Tibial artery (tissue), 4 donors: ENCODE measurements at regions not wholly inside any gene's neighbourhood (a gene's known extent, or its start where the extent isn't known, plus 50 kb on each side); places are given as distances from the start of the nearest gene placed in this dataset.

ENCODE experiments used
- DNase-seq, 2 donors: peaks; one replicate each; pipeline ENCODE4 v3.0.0-alpha.2; 2019
- H3K27ac ChIP-seq, 2 donors: fragments of 200-600 bp; sonication (generic) in 1 of 2; 1 replicate in 1 of 2; 2 replicates in 1 of 2; pipeline ENCODE4 v1.5.1; 2018 to 2019; ENCODE audit warnings: mild to moderate bottlenecking in 1 of 2
- H3K27me3 ChIP-seq, 2 donors: fragments of 200-600 bp; sonication (generic) in 1 of 2; one replicate each; pipeline versions ENCODE4 v1.5.1 to v1.6.0; 2016 to 2019
- H3K36me3 ChIP-seq, 3 donors: fragments of 200-600 bp; sonication (generic) in 2 of 3; one replicate each; pipeline ENCODE4 v1.5.1; 2016 to 2019; ENCODE audit warnings: mild to moderate bottlenecking in 2 of 3
- H3K4me1 ChIP-seq, 4 donors: fragments of 200-600 bp; sonication (generic) in 2 of 4; 1 replicate in 3 of 4; 2 replicates in 1 of 4; pipeline ENCODE4 v1.5.1; 2016 to 2019
- H3K4me3 ChIP-seq, 2 donors: fragments of 200-600 bp; sonication (generic) in 1 of 2; 1 replicate in 1 of 2; 2 replicates in 1 of 2; pipeline ENCODE4 v1.5.1; 2018 to 2019; ENCODE audit warnings: mild to moderate bottlenecking in 2 of 2
- H3K9me3 ChIP-seq, 3 donors: fragments of 200-600 bp; sonication (generic) in 1 of 3; one replicate each; pipeline ENCODE4 v1.5.1; 2016 to 2019
- CTCF ChIP-seq, 2 experiments: fragments of 200-600 bp in 1 of 2; fragments of 450-650 bp in 1 of 2; IDR thresholded peaks; one replicate each; pipeline ENCODE4 v1.5.1; 2017 to 2019; ENCODE audit warnings: antibody characterized with exemption in 2 of 2, mild to moderate bottlenecking in 1 of 2, moderate library complexity in 1 of 2
- intact Hi-C: fragments of 100-400 bp; cut with DNase I; formaldehyde crosslinking; loops from one replicate; pipeline ENCODE4 v1.15.0; 2023; ENCODE audit warnings: low total_unique reads

DNA sequence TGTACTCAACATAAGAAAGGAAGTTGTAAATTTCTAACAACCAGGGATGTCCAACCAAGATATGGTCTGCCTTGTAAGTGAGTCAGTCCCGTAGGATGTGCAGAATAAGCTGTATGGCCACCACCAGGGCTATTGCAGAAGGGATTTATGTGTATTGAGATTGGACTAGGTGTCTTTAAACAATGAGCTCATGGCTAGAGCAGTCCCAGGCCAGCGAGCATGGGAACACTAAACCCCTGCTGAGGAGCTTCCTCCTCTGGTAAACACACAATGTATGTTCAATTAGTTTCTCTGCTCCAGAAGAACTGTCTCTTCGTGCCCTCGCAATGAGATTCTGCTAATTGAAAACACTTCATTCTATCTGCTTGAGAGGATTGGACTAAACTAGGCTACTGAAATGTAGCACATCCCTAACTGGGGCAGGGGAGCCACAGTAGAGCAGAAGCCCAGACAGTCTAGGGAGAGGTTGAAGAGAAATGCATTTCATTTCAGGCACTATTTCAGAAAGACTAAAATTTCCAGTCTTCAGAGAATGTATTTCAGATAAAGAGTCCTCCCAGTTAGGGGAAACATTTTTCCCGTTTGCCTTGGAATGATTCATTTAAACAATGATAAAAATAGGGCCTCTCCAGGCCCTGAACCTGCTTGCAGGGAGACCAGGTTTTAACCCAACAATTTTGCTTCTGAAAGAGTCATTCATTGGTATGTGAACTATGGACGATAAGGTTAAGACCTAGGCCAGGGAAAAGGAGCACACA is 154.7 kb downstream of the FAM114A2 start:
- Histone ChIP-seq H3K36me3 (no peaks in the 10 kb centered on the region), H3K27me3 (no peaks in the 10 kb centered on the region), H3K9me3 (no peaks in the 10 kb centered on the region), H3K27ac (no peak overlapping the region), H3K4me3 (no peak overlapping the region), H3K4me1 (peaks cover 0 to 11% (median 0%) of the 10 kb centered on the region in 4 donors)
- no peak for DNase-seq
- TF ChIP-seq CTCF (IDR thresholded peaks at IDR 0.05), result no peak
- intact Hi-C loops, result no loop called here

DNA sequence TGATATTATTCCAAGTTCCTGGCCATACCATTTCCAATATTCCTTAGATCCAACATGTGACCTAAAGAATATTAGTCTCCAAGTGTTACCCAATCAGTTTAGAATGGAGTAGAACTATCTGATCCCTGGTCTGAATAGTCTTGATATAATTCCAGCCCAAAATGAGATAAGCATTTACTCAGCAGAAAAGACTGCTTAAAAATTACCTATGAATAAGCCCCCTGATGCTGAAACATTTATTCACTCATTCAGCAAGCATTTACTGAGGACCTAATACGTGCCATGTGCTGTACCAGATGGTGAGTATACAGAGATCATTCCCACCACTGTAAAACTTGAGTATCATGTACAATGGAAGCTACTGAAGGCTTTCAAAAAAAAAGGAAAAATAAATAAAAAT is 157.0 kb downstream of the FAM114A2 start:
- Histone ChIP-seq H3K36me3 (no peaks in the 10 kb centered on the region), H3K4me1 (peaks cover 0 to 11% (median 0%) of the 10 kb centered on the region in 4 donors), H3K27me3 (no peaks in the 10 kb centered on the region), H3K27ac (no peak overlapping the region), H3K9me3 (no peaks in the 10 kb centered on the region), H3K4me3 (no peak overlapping the region)
- no peak for DNase-seq
- intact Hi-C loops, result no loop called here
- no peak for TF ChIP-seq CTCF (IDR thresholded peaks at IDR 0.05)

DNA sequence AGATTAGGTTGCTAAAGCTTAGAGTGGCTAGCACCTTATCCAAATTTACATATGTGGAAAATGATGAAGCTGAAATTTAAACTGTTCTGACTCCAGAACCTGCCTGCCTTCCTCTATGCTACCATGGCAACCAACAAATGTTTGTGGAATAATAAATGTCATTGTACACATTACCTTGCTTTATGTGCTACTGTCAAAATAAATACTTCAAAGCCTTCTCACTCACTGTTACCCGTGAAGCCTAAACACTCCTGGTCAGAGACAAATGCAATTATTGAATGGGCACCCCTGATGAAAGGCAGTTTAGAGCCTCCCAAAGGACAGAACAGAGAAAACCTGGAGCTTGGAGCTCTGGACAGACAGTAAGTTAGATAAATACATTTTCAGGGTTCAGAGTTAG is 158.6 kb downstream of the FAM114A2 start:
- no peak overlapping the region for H3K4me3 ChIP-seq
- intact Hi-C loops, result no loop called here
- H3K27me3 ChIP-seq, result no peaks in the 10 kb centered on the region
- no peak for DNase-seq
- H3K9me3 ChIP-seq, result peaks cover 0 to under 1% (median 0%) of the 10 kb centered on the region in 3 donors
- H3K36me3 ChIP-seq, result no peaks in the 10 kb centered on the region
- H3K4me1 ChIP-seq, result peaks cover 0 to 11% (median 0%) of the 10 kb centered on the region in 4 donors
- TF ChIP-seq CTCF (IDR thresholded peaks at IDR 0.05), result no peak
- H3K27ac ChIP-seq, result no peak overlapping the region

DNA sequence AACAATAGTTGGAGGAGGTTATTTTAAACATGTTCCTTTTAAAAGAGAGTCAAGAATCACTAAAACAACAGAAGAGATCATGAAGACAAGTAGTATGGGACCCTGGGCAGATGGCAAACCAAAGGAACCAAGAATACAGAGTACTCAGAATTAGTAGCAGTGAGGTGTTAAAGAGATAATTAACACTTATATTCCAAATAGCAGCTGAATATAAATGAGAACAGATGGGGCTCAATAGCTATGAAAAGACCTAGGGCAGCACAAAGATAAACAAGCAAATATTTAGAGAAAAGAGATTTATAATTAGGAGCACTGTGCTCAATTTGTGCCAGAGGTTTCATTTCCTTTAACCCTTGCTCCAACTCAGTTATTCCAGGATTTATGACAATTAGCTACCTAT is 159.1 kb downstream of the FAM114A2 start:
- H3K27me3 ChIP-seq, result no peaks in the 10 kb centered on the region
- TF ChIP-seq CTCF (IDR thresholded peaks at IDR 0.05), result no peak
- H3K36me3 ChIP-seq, result no peaks in the 10 kb centered on the region
- DNase-seq, result no peak
- peaks cover 0 to 5% (median 0%) of the 10 kb centered on the region in 3 donors for H3K9me3 ChIP-seq
- intact Hi-C loops, result no loop called here
- no peak overlapping the region for H3K4me3 ChIP-seq
- peaks cover 0 to 11% (median 0%) of the 10 kb centered on the region in 4 donors for H3K4me1 ChIP-seq
- no peak overlapping the region for H3K27ac ChIP-seq

DNA sequence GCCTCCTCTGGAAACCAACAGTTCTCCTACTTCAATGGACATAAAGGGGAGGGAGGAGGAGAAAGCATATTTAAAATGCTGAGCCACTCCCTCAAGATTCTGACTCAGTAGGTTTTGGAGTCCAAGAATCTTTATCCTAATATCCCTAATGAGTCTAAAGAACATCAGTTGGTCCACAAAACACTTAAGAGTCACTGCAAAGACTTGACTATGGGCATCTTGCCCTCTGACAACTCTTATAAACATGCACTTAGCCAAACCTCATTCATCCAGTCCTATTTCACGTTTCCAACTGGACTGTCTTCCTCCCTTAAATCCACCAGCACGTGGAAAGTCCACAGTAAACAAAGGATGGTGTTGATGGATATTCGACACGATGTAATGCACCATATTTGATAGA is 172.5 kb downstream of the FAM114A2 start:
- H3K36me3 ChIP-seq, result no peaks in the 10 kb centered on the region
- no peak for TF ChIP-seq CTCF (IDR thresholded peaks at IDR 0.05)
- no peaks in the 10 kb centered on the region for H3K4me1 ChIP-seq
- no peak overlapping the region for H3K27ac ChIP-seq
- H3K27me3 ChIP-seq, result no peaks in the 10 kb centered on the region
- H3K4me3 ChIP-seq, result no peak overlapping the region
- no peak for DNase-seq
- intact Hi-C loops, result no loop called here
- H3K9me3 ChIP-seq, result no peaks in the 10 kb centered on the region
